Lower leg skin (tissue), 3 donors: ENCODE measurements at regions not wholly inside any gene's neighbourhood (a gene's known extent, or its start where the extent isn't known, plus 50 kb on each side); places are given as distances from the start of the nearest gene placed in this dataset.

Experiments
- CTCF ChIP-seq, 3 donors: fragments of 450-650 bp; IDR thresholded peaks; one replicate each; pipeline ENCODE4 v1.5.1; 2016; ENCODE audit warnings: antibody characterized with exemption in 3 of 3, mild to moderate bottlenecking in 3 of 3, moderate library complexity in 2 of 3
- POLR2A ChIP-seq, 2 donors: fragments of 450-650 bp; IDR thresholded peaks; one replicate each; pipeline ENCODE4 v1.6.1; 2016 to 2017; ENCODE audit warnings: antibody characterized with exemption in 2 of 2, mild to moderate bottlenecking in 1 of 2, moderate library complexity in 1 of 2

- TF ChIP-seq CTCF (IDR thresholded peaks at IDR 0.05) (no peak), POLR2A (IDR thresholded peaks at IDR 0.05) (no peak)
Measured at GRCh38 chr18:1805521-1805920, 765.8 kb downstream of the METTL4 start.
